Glutamatergic neuron (in vitro differentiated cells): ENCODE measurements at regions not wholly inside any gene's neighbourhood (a gene's known extent, or its start where the extent isn't known, plus 50 kb on each side); places are given as distances from the start of the nearest gene placed in this dataset.

Experiments used
- DNase-seq: peaks from one replicate; pipeline ENCODE4 v3.0.0; 2022
- H3K27ac Mint-ChIP-seq: one replicate; pipeline ENCODE4 v1.8.0; 2020; ENCODE audit warnings: mild to moderate bottlenecking, mixed read lengths, inconsistent platforms; ENCODE audit not compliant: unreplicated experiment
- H3K27me3 Mint-ChIP-seq: one replicate; pipeline ENCODE4 v1.8.0; 2020; ENCODE audit warnings: mild to moderate bottlenecking, moderate library complexity, mixed read lengths, inconsistent platforms; ENCODE audit not compliant: unreplicated experiment
- H3K36me3 Mint-ChIP-seq: one replicate; pipeline ENCODE4 v1.8.0; 2020; ENCODE audit warnings: mild to moderate bottlenecking, mixed read lengths, inconsistent platforms; ENCODE audit not compliant: unreplicated experiment
- H3K4me1 Mint-ChIP-seq: one replicate; pipeline ENCODE4 v1.8.0; 2020; ENCODE audit warnings: mild to moderate bottlenecking, low read depth, mixed read lengths, inconsistent platforms; ENCODE audit not compliant: unreplicated experiment
- H3K4me3 Mint-ChIP-seq: one replicate; pipeline ENCODE4 v1.8.0; 2020; ENCODE audit warnings: mild to moderate bottlenecking, mixed read lengths, inconsistent platforms; ENCODE audit not compliant: unreplicated experiment
- H3K9me3 Mint-ChIP-seq: one replicate; pipeline ENCODE4 v1.8.0; 2020; ENCODE audit warnings: mild to moderate bottlenecking, moderate library complexity, mixed read lengths, inconsistent platforms; ENCODE audit not compliant: unreplicated experiment
- TF ChIP-seq, protein P1 (sequence below): fragments of 200-600 bp; sonication (generic); IDR thresholded peaks from one replicate; pipeline ENCODE4 v1.5.0; 2021; ENCODE audit not compliant: partially characterized antibody, unreplicated experiment

DNA sequence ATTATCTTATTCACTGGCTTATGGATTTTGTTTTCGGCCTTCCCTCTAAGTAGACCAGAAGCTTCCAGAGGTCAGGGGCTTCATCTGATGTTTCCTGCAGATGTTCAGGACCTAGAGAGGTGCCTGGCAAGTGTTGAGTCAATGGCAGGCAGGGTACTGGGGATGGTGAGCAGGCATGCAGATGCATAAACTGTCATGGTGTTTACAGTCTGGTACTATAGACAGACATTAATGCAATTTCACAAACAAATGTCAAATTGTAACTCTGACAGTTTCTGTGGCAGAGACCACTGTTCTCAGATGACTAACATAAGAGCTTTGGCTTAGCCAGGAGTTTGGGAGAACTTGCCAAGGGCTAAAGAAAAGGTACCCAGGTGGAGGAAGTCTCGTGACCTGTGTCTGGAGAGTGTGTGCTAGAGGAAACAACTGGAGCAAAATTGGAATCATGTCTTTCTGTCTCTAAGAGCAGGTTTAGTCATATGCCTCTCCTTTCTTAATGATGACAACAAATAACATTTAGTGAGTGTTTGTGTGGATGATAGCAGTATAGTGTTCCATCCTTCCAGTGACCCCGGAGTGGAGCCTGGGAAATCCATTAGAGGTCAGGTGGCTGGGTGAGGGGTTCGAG lies 53.7 kb upstream of the TRAK1 start:
- H3K4me1 Mint-ChIP-seq: peaks cover 67% of the 10 kb centered on the region
- peaks cover 20% of the 10 kb centered on the region for H3K36me3 Mint-ChIP-seq
- DNase-seq: no peak
- H3K9me3 Mint-ChIP-seq: peaks cover 23% of the 10 kb centered on the region
- H3K27me3 Mint-ChIP-seq: peaks cover 21% of the 10 kb centered on the region
- H3K27ac Mint-ChIP-seq: peak overlapping the region; percentile 70
- H3K4me3 Mint-ChIP-seq: peak overlapping the region; percentile 42
- TF ChIP-seq, protein P1, sequence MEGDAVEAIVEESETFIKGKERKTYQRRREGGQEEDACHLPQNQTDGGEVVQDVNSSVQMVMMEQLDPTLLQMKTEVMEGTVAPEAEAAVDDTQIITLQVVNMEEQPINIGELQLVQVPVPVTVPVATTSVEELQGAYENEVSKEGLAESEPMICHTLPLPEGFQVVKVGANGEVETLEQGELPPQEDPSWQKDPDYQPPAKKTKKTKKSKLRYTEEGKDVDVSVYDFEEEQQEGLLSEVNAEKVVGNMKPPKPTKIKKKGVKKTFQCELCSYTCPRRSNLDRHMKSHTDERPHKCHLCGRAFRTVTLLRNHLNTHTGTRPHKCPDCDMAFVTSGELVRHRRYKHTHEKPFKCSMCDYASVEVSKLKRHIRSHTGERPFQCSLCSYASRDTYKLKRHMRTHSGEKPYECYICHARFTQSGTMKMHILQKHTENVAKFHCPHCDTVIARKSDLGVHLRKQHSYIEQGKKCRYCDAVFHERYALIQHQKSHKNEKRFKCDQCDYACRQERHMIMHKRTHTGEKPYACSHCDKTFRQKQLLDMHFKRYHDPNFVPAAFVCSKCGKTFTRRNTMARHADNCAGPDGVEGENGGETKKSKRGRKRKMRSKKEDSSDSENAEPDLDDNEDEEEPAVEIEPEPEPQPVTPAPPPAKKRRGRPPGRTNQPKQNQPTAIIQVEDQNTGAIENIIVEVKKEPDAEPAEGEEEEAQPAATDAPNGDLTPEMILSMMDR: no peak

DNA sequence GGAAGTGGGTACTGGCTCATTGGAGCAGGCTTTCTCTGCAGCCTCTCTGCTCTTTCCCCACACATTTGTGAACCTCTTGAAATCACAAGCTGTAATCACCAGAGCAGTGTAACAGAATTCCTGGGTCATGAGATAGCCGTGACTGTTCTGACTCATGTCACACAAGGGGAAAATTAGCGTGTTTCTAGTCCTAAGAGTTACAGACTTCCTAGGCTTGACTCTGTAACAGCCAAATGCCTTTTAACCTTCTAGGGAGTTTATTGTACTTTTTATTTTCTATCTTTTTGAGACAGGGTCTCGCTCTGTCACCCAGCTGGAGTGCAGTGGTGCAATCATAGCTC lies 54.7 kb upstream of the TRAK1 start:
- Mint-ChIP-seq H3K27ac (peak overlapping the region; percentile 86), H3K4me1 (peaks cover 74% of the 10 kb centered on the region), H3K4me3 (peak overlapping the region; percentile 78), H3K9me3 (peaks cover 23% of the 10 kb centered on the region), H3K36me3 (peaks cover 20% of the 10 kb centered on the region), H3K27me3 (peaks cover 21% of the 10 kb centered on the region)
- no peak for DNase-seq
- TF ChIP-seq, protein P1: no peak

DNA sequence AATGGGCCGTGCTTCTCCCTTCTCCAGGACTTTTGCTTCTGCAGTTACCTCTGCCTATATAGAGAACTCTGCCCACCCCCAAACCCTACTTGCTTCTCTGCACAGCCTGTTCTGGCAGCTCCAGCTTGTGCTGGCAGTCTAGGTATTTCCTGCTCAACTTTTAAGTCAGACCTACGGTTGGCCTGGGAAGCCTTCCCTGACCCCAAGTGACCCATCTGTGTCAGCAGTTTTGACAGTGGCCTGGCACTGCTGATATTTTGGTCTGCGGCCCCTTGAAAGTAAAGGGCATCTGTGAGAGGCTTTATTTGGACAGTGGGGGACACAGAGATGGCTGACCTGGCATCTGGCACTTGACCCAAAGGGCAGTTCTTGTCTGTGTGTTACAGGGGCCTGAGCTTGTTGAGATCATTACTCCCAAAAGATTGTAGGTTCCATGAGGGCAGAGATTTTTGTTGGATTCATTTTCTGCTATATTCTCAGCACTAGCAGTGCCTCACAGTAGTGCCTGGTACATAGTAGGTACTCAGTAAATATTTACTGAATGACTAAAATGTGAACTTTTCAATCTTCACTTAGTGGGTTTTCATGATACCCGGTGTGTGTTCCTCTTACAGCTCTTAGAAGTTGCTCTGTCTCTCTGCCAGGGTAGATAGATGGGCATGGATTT lies 55.2 kb upstream of the TRAK1 start:
- Mint-ChIP-seq H3K4me1 (peaks cover 74% of the 10 kb centered on the region), H3K9me3 (peaks cover 23% of the 10 kb centered on the region), H3K27ac (peak overlapping the region; percentile 93), H3K4me3 (peak overlapping the region; percentile 78), H3K36me3 (peaks cover 20% of the 10 kb centered on the region), H3K27me3 (peaks cover 21% of the 10 kb centered on the region)
- TF ChIP-seq, protein P1: no peak
- no peak for DNase-seq

DNA sequence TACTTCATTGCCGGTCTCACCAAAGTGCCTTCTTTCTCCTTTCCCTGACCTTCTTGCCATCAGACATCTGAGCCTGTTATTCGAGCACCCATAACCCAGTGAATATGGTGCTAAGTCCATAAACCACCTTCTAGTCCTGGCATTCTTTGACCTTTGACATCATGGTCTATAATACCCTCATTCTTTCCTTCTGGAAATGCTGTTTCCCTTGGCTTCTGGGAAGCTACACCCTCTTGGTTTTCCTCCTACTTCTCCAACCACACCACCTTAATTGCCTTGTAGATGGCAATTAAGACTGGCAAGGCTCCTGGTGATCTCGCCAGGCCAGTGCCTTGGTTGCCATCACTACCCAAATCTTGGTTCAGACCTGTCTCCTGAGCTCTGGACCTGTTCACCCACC lies 56.1 kb upstream of the TRAK1 start:
- Mint-ChIP-seq H3K36me3 (peaks cover 20% of the 10 kb centered on the region), H3K27ac (peak overlapping the region; percentile 93), H3K27me3 (peaks cover 21% of the 10 kb centered on the region), H3K9me3 (peaks cover 22% of the 10 kb centered on the region), H3K4me3 (peak overlapping the region; percentile 78), H3K4me1 (peaks cover 72% of the 10 kb centered on the region)
- no peak for DNase-seq
- TF ChIP-seq, protein P1: no peak

DNA sequence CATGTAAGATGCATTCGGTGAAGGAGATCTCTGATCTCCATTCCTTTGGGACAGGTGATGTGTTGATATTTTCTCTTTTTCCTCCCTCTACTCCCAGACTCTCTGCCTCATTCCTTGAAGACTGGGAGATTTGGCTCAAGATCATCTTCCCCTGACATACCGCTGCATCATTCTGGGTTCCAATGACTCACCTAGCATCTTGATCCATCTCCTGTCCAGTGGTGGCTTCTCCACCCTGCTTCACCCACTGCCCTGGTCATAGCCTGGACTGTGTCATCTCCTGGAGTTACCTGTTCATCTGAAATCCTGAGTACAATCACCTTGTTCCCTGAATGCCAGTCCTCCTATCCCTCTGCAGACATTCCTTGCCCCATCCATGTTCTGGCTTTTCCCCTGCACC lies 57.4 kb upstream of the TRAK1 start:
- peak overlapping the region; percentile 98 for H3K27ac Mint-ChIP-seq
- no peak for DNase-seq
- H3K27me3 Mint-ChIP-seq: peaks cover 26% of the 10 kb centered on the region
- TF ChIP-seq, protein P1: no peak
- H3K36me3 Mint-ChIP-seq: peaks cover 24% of the 10 kb centered on the region
- H3K4me3 Mint-ChIP-seq: peak overlapping the region; percentile 77
- peaks cover 70% of the 10 kb centered on the region for H3K4me1 Mint-ChIP-seq
- H3K9me3 Mint-ChIP-seq: peaks cover 23% of the 10 kb centered on the region
